Fibroblast of villous mesenchyme (primary cell): ENCODE measurements at regions not wholly inside any gene's neighbourhood (a gene's known extent, or its start where the extent isn't known, plus 50 kb on each side); places are given as distances from the start of the nearest gene placed in this dataset.

Source experiments
- DNase-seq: peaks from one replicate; pipeline ENCODE4 v3.0.0-alpha.2; 2010; ENCODE audit warnings: low read depth
- H3K4me3 ChIP-seq: 2 replicates; pipeline ENCODE4 v1.5.1; 2011; ENCODE audit warnings: low read depth, mild to moderate bottlenecking, low read length
- CTCF ChIP-seq: IDR thresholded peaks from 2 replicates; pipeline ENCODE4 v1.5.1; 2012; ENCODE audit warnings: low read depth, mild to moderate bottlenecking, low read length; ENCODE audit not compliant: insufficient read depth

DNA sequence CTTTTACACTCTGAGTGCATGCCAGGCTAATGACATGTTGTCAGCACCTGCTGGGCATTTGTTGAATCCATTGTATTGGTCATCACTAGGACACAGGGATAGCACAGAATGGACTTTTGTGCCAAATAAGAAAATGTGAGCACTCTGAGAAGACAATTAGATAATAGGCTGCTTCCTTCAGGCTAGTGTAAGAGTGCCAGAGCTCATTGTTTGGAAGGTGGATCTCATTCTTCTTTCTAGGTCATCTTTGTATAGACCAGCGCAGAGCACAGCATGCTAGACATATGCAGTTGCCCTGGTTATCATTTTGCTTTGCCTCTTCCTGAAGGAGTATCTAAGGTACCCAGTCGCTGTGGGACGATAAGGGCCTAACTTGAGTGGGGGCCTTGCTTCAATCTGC lies 493.4 kb upstream of the COX7C start:
- no peak for TF ChIP-seq CTCF

GRCh38 chr5:86125731-86126601 lies 491.8 kb upstream of the COX7C start:
- H3K4me3 ChIP-seq: no peak overlapping the region
- TF ChIP-seq CTCF: no peak
- no peak for DNase-seq

More for the DNA sequence above, 493.4 kb upstream of the COX7C start:
- DNase-seq: no peak
- H3K4me3 ChIP-seq: no peak overlapping the region

DNA sequence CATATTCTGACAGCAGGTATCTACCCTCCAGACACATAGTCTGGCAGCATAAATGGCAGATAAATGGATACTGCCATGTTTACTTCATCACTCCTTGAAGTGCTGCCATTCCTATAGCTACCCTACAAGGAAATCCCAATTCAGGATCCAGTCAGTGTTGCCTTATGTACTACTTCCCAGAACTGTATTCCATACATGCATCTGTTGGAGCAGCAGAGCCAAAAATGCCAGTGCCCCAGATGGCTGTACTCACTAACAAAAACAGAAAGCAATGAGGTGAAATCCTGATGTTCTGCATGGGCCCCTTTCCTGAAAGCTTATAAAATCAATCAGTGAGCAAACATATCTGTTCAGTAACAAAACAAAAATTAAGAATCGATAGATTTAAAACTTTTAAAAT lies 490.0 kb upstream of the COX7C start:
- no peak overlapping the region for H3K4me3 ChIP-seq
- DNase-seq: no peak
- TF ChIP-seq CTCF: no peak

DNA sequence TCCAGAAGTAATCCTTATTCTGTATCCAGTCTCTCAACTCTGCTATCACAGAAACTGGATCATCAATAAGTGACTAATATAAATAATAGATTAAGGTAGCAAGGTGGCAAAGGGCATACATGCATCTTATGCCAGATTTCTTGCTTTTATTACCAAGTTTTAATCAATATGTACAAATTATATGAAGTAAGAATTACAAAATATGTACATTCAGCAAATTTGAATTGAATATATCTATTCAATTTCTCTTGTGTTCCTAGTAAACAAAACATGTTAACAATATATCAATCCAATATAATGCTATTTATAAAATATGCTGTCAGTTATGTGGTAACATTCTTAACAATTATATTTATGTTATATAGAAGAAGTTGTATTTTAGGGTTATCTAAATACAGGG lies 488.7 kb upstream of the COX7C start:
- no peak overlapping the region for H3K4me3 ChIP-seq
- DNase-seq: no peak
- TF ChIP-seq CTCF: no peak

GRCh38 chr5:86137297-86137696 lies 480.4 kb upstream of the COX7C start:
- no peak overlapping the region for H3K4me3 ChIP-seq
- no peak for TF ChIP-seq CTCF
- DNase-seq: no peak

GRCh38 chr5:86143837-86144236 lies 473.9 kb upstream of the COX7C start:
- DNase-seq: no peak
- TF ChIP-seq CTCF: no peak
- H3K4me3 ChIP-seq: no peak overlapping the region

- no peak for DNase-seq
- H3K4me3 ChIP-seq: no peak overlapping the region
- no peak for TF ChIP-seq CTCF
Observed at GRCh38 chr5:86152988-86153560, 464.7 kb upstream of the COX7C start.
